Fibroblast of lung (primary cell): ENCODE measurements at regions not wholly inside any gene's neighbourhood (a gene's known extent, or its start where the extent isn't known, plus 50 kb on each side); places are given as distances from the start of the nearest gene placed in this dataset.

Experiments used
- CTCF ChIP-seq, 2 donors: IDR thresholded peaks in 1 of 2; conservative IDR thresholded peaks in 1 of 2; 1 replicate in 1 of 2; 2 replicates in 1 of 2; pipeline ENCODE4 v1.5.1; 2011 to 2012; ENCODE audit warnings: low read length in 2 of 2, control low read depth in 1 of 2, inconsistent platforms in 1 of 2, low read depth in 1 of 2, mild to moderate bottlenecking in 1 of 2
- EZH2 ChIP-seq: IDR thresholded peaks from 2 replicates; pipeline ENCODE4 v1.5.1; 2012; ENCODE audit warnings: low read length, control low read depth, mild to moderate bottlenecking; ENCODE audit errors: missing control alignments

GRCh38 chr1:232503497-232503896 lies 126.4 kb downstream of the SIPA1L2 start:
- TF ChIP-seq CTCF (conservative IDR thresholded peaks at IDR 0.05 in 1 of 2, IDR thresholded peaks at IDR 0.05 in 1 of 2; ENCODE audit: low read depth in 1 of 2, low read length in 2 of 2): no peak
- TF ChIP-seq EZH2: no peak
